ENCODE measurements at regions not wholly inside any gene's neighbourhood (a gene's known extent, or its start where the extent isn't known, plus 50 kb on each side); places are given as distances from the start of the nearest gene placed in this dataset.

DNA sequence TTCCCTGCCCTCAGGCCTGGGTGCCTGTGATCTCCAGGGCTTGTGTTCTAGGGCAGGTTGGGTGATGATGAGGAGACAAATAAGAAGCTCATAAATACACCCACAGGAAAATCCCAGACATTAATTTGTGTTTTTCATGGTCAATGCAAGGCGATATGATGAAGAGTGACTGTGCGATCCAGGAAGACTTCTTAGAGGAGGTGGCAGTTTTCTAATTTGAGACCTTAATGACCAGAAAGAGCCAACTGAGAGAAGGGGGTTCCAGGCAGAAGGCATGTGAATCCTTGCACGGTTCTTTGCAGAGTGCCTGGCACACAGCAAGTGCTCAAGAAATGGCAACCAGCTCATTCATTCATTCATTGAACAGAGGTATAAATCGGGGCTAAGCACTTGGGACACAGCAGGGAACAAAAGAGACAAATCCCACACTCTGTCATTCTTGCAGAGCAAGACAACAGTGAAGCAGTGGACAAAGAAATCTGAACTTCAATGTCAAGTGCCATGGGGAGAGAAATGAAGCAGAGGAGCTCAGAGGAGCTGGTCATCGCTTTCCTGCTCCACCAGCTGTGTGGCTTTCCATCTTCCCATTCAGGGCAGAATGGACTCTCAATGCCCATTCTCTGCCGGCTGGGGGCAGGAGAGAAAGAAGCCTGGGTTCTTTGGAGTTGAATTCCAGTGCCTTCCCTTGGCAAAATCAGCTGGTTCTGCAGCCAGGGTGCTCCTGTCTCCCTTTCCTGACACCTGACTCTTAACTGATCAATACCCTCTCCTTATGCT is 128.3 kb downstream of the AACS start:
- DNase-seq = no peak

DNA sequence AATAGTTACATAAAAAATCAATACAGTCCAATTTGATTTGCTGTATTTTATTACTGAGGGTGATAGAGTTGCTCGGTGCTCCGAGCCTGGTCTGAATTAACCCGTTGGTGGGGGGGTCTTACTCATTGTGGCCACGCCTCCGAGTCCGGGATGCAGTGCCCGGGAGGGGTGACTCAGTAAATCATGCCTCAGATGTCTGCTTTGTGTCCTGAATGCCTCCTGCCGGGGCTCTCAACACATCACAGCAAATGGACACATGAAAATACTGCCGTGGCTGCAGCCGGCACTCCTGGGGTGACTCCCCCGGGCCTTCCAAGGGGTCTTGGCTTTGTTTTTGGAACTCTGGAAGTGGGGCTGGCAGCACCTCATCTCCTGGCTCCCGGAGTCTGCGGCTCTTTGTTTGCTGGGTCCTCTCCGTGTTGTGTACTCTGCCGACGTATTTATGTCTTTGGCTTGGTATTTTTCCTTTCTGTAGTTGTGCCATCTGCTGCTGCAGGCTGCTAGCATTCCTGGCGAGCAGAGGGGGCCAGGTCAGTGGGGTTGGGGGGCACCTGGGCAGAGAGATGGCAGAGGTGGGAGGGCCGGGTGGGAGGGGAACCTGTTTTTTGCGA is 129.0 kb downstream of the AACS start:
- DNase-seq = no peak

DNA sequence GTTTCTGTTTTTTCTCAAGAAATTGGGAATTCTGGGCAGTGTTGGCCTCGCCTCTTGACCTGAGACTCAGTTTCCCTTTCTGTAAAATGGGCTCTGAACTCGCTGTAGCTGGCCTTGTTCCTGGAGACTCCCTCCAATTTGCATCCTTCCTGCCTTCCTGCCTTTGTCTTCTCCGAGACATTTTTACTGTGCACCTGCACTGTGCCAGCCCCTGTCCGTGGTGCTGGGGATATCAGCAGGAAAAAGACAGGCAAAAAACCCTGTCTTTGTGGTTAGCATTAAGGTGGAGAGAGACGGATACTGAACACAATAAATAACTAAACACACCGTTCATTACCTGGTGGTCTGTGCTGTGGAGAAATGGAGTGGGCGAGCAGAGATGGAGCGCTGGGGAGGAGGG is 129.8 kb downstream of the AACS start:
- no peak for DNase-seq

DNA sequence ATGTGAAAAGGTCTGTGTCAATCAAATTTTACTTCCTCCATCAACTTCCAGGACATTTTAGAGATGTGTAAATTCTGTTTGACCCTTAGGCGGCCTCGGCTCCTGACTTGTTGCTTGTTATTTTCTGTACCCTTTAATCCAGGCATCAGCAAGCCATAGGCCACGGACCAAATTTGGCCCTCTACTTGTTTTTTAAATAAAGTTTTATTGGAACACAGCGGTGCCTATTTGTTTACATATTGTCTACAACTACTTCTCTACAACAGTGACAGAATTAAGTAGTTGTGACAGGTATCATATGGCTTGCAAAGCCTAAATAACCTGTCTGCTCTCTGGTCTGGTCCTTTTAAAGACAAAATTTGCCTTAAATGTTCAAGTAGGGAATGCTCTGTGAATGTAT is 132.1 kb downstream of the AACS start:
- DNase-seq = no peak

DNA sequence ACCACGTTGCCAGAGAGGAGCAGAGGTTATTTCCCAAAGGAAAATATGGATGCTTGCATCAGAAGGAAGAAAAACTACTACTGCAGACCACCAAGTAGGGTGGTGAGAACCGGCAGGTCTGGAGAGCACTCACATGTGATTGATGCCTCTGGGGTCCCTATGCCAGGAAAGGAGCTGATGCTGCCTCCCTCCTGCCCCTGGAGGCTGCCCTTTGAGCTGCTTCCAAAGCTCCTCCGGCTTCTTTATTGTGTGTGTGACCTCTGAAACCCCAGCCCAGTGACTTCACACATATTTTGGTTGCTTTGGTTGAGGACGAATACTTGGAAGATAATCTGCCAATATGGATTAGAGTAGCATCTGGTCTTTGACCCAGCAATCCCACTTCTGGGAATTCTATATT is 133.4 kb downstream of the AACS start:
- DNase-seq = no peak

DNA sequence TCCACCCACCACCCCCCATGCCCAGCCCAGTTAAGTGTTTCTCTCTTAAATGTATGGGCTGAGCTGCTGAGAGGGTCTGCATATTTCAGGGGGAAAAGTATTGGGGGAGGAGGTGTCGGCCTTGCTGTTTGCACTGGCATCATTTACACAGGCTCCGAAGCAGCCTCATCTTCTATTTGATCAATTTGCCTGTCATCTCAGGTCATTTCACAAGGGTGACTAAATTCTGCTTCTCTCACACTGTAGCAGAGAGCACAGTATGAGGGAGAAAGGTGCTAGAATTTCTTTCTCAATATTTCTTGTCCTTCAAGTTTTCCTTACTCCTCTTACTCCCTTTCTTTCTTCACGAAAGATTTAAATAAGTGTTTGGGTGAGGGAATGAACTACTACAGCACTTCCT is 135.9 kb downstream of the AACS start:
- no peak for DNase-seq

DNA sequence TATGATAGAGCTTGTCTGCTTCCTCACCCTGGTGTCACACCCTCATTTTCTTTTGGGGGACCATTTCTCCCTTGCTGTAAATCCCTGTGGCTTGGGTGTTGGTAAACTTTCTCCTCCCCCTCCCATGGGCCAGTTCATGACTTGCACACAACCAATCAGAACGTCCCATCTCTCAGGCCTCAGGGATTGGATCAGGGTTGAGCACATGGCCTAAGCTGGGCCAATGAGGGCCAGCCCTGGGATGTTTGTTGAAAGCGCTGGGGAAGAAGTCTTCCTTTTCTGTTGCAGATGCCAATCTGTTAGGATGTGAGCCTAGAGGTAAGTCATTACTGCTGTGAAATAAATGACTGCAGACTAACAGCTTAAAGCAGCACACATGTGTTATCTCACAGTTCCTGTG is 136.7 kb downstream of the AACS start:
- DNase-seq = no peak

DNA sequence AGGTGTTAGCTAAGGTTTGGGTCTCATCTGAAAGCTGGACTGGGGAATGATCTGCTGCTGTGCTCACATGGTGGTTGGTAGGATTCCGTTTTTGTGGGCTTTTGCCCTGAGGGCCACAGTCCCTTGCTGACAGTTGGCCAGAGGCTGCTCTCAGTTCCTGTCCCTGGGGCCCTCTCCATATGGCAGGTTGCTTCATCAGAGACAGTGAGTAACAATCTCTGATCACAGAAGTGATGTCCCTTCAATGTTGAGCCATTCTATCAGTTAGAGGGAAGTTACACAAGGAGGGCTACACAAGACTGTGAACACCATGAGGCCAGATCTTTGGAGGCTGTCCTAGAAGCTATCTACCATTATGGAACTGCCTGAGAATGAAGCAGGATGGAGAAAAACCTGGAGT is 137.2 kb downstream of the AACS start:
- DNase-seq = no peak

DNA sequence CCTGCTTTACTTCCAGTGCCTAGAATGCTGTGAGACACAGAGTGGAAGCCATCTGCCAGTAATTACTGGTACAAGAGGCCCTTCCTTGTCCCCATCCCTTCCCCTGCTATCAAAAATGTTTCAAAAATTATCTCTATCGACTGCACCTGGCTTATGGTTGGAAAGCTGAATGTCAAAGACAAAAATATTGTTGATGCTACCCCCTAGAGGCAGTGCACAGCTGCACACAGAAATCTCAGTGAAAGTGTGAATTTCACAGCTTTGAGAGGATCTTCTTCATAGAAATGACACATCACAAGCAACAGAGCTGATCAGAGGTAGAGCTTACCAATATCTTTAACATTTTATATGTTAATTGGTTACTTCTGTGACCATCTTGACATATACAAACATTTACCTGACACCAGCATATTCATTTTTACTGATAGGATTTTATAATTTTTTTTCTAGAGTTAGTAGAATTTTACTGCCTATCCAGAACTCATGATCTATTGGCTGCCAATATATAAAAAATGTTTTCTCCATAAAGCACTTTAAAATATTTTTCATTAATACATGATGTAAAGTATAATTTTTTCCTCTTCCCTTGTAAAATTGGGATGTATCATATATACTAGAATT is 138.0 kb downstream of the AACS start:
- peak; percentile 11 for DNase-seq

DNA sequence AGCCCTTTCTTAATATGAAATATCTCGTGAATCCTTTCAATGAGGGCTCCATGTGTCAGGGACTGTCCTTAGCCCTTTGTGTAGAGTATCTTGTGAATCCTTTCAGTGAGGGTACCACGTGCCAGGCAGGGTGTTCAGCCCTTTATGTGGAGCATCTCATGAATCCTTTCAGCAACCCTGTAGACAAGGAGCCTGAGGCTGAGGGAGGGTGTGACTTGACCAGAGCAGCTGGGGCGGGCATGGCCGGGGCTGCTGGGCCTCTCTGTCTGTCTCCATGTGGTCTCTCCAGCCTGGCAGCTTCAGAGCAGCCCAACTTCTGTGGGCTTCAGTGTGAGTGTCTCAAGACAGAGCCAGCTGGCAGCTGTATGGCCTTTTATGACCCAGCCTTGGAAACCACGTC is 140.2 kb downstream of the AACS start:
- DNase-seq = no peak

DNA sequence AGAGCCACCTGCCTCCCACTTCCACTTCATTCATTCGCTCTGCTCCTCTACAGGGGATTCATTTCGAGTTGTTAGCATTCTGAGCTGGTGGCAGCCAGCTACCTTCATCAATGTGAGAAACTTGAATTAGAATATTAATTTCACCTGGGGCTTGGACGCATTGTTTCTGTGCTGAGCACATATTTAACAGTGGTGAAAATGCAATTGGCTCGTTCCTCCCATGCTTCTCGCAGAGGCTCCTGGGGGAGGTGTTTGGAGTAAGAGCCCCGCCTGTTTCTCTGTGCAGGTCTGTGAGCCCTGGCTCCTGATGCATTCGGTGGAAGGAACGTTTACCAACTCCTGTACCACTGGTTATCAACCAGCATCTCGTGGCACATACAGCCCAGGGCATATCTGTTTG is 141.5 kb downstream of the AACS start:
- DNase-seq = no peak

DNA sequence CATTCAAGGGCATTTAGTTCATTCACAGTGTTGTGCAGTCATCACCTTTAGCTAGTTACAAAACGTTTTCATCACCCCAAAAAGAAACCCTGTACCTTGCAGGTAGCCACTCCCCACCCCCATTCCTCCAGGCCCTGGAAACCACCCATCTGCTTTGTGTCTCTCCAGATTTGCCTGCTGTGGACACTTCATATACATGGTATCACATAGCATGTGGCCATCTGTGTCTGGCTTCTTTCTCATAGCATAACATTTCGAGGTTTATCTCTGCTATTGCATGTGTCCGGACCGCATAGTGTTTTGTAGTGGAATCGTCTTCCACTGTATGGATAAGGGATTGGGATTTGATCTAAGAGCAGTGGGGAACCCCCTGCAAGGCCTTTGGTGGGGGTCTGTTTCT is 143.1 kb downstream of the AACS start:
- DNase-seq = no peak

DNA sequence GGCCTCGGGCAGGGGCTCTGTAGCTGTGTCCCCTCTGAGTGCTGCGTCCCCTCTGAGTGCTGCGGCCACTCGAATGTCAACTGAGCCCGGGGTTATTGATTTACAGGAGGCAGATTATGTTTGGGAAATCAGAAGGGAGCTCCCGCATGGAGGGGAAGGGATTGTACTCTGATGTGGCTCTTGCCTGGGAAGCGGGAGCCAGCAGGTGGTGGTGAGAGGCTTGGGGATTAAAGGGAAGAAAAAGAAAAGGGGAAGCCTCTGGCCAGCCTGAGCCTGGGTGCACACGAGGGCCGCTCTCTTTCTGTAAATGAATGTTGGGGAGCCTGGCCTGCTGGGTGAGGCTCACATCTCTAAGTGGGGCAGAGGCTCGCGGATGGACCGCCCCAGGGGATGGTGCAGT is 143.7 kb downstream of the AACS start:
- no peak for DNase-seq

DNA sequence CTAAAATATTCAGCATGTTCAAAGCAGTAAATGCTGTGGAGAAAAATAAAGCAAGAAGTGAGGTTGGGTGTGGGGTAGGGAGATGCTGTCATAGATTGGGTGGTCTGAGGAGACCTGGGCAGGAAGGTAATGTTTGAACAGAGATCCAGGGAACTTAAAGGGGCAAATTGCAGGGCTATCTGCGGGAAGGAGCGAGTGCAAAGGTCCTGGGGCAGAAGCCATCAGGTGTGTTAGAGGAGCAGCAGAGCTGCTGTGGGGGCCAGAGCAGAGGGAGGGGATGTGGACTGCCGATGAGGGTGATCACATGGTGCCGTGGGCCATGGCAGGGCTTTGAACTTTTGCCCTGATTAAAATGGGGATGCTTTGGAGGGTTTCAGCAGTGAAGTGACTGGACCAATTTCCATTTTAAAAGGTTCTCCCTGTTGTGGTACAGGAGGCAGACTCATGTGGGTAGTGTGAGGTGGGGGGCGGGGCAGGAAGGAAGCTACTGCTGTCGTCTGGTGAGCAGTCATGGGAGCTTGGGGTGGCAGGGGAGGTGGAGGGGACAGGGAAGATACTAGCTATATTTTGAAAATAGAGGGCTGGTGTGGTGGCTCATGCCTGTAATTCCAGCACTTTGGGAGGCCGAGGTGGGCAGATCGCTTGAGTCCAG is 145.0 kb downstream of the AACS start:
- DNase-seq = no peak

DNA sequence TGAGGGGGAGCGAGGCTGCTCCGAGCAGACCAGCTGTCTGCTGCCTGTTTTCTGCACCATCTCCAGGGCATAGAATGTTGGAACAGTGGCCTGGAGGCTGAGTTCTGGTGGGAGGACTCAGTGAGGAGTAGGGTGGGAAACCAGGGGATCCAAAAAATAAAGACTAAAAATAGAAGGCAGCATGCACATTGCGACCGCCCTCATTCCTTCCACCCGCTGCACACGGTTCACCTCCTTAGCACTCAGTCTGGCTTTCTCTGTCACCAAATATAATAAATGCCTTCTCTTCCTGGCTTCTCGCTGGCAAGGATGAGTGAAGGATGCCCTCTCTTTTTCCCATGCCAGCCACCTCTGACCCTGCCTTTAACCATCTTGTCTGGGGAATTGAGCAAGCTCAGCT is 146.2 kb downstream of the AACS start:
- no peak for DNase-seq

DNA sequence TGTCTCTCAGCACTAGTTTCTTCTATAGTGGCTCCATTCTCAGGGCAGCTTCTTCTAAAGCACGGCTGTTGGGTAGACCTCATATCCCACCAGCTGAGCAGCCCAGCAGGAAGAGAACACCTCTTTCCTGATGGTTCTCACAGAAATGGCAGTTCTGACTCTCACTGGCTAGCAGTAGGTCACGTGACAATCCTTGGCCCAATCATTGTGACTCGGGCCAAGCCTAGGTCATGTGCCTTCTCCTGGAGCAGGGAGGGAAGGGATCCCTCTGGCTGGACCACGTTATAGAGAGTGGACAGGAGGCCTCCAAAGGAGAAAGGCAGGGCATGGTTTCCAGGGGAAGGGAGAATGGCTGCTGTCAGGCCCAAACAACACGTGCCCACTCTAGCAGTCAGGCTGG is 149.1 kb downstream of the AACS start:
- DNase-seq = no peak

DNA sequence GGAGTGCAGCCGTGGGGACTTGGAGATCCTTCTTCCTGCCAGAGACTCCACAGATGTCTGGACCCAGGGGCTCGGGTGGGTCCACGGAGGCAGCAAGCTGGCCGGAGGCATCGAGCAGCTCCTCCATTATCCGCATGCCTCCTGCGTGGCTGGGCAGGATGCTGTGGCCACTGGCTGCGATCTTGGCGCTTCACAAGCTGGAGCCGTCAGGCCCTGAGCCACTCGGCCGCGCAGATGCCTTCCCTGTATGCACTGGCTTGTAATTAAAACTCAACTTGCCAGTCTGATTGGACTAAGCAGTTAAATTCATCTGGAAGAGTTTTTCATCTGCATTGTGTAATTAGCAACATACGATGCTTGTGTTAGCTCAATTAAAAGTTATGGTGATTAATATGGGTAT is 151.5 kb downstream of the AACS start:
- no peak for DNase-seq

DNA sequence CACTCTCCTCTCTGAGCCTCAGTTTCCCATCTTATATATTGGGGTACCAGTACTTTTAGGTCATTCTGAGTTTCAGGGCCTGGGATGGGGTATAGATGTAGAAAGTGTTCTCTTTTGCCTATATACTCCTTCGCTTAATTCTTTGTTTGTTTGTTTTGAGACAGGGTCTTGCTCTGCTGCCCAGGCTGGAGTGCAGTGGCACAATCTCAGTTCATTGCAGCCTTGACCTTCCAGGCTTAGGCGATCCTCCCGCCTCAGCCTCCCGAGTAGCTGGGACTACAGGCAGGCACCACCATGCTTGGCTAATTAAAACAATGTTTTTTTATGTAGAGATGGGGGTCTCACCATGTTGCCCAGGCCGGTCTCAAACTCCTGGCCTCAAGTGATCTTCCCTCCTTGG is 152.1 kb downstream of the AACS start:
- no peak for DNase-seq

DNA sequence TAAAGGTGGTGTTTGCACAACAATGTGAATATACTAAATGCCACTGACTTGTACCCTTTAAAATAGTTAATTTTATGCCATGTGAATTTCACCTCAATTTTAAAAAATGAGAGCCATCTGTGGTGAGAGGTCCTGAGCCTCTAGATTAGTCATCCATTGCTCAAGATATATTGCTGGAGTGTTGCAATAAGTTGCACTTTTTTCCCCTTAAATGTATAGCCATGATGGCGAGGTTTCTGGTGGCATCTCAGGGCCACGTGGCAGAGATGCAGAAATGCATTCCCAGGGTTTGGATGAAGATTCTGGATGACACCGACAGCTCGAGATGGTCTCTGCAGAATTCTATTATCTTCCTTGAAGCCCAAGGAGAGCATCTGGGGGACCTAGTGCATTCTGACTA is 153.7 kb downstream of the AACS start:
- DNase-seq = no peak

DNA sequence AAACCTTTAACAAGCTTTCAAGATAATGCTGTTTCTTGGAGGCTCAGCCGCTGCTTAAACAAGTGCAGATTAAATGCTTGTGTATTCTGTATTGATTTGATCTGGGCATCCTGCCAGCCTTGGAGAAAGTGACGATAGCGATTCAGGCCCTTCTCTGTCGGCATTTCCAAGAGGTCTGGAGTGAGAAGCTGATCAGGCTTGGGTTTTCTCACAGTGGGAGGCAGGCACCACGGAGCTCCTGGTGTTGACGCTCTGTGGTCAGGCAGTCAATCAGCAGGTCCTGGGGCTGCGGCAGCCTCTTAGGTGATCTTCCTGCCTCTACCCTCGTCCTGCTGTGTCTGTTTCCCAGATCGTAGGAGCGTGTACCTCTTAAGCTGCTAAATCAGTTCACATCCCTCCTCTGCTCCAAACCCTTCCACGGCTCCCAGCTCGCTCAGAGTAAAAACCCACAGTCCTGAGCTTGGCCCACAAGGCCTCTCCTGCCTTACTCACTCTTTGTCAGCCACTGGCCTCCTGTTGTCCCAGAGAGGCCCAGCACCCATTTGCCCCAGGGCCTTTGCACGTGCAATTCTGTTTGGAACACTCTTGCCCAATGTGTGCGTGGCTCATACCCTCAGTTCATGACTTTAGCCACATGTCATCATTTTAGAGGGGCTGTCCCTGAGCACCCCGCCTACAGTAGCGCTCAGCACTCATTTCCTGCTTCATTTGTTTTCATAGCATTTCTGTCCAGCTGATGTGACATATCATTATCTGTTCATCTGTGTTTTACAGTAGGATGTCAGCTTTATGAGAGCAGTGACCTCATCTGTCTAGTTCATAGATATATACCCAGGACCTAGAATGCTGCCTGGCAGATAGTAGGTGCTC is 155.4 kb downstream of the AACS start:
- DNase-seq = no peak

DNA sequence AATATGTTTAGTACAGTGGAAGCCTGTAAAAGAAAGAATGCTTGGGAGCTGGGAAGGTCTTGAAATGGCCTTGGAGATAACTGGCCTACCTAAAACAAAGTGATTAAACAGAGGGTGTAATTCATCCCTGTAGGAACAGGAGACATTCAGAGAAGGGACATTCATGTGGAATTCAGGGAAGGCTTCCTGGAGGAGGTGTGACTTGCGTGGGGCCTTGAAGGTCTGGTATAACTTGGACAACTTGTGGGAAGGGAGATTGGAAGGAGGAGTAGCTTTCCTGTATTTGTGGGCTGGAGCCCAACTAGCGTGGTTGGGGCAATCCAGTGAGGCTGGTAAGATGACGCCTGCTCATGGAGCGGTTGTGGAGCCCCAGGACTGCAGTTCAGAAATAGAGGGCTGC is 156.4 kb downstream of the AACS start:
- DNase-seq = no peak

DNA sequence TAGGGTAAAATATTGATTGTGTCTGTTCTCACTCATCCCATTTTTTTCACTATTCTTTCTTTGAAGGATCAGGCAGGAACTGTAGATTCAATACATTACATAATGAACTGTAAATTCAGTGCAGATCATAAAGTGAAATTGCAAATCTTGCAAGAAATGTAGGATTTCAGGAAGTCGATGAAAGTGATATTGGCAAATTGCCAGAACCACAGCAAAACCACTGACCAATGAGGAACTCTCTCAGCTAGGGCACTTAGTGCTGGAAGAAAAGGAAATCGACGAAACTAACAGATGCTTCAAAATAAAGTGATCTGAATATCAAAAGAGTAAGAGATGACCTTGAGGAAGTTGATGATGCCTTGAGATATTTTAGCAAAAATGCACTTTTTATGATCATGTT is 157.6 kb downstream of the AACS start:
- DNase-seq = no peak

DNA sequence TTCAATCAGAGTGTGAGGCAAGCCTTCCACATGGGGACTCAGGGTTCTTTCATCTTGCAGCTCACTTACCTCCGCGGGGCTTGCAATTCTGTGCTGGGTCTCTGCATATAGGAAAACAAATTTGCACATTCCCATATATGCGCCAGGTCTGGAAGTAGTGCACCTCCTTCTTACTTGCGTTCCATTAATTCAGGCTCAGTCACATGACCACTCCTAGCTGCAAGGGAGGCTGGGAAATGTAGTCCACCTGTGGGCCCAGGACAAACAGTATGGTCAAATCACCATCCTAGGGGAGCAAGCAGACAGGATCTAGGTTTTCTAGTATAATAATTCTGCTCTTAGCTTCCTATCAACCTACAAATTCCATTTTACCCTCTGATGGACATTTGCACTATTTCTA is 160.4 kb downstream of the AACS start:
- no peak for DNase-seq
